HG02973 (cell line): ENCODE measurements at regions not wholly inside any gene's neighbourhood (a gene's known extent, or its start where the extent isn't known, plus 50 kb on each side); places are given as distances from the start of the nearest gene placed in this dataset.

Source experiments
- ATAC-seq: cut with Tn5 transposase; IDR thresholded peaks from one replicate; pipeline ENCODE4 v1.9.1; 2021; ENCODE audit warnings: moderate library complexity; ENCODE audit not compliant: unreplicated experiment

- ATAC-seq, result no peak
These were observed 448.4 kb downstream of the COG6 start for GRCh38 chr13:40103864-40104263.

- ATAC-seq, result no peak
These were observed 449.8 kb downstream of the COG6 start for GRCh38 chr13:40105231-40105630.

- ATAC-seq, result no peak
These were observed 453.9 kb downstream of the COG6 start for GRCh38 chr13:40109351-40109844.

GRCh38 chr13:40113643-40114304 lies 458.3 kb downstream of the COG6 start:
- no peak for ATAC-seq

GRCh38 chr13:40114305-40114896 lies 458.9 kb downstream of the COG6 start:
- ATAC-seq, result no peak

- no peak for ATAC-seq
These were observed 460.0 kb downstream of the COG6 start for GRCh38 chr13:40115426-40115825.

GRCh38 chr13:40116008-40116407 lies 460.5 kb downstream of the COG6 start:
- peak; percentile 78 for ATAC-seq

- ATAC-seq, result no peak
These were observed 462.9 kb downstream of the COG6 start for GRCh38 chr13:40118337-40118736.

GRCh38 chr13:40119852-40120251 lies 464.4 kb downstream of the COG6 start:
- no peak for ATAC-seq

GRCh38 chr13:40120288-40120687 lies 464.8 kb downstream of the COG6 start:
- no peak for ATAC-seq

- ATAC-seq, result no peak
These were observed 465.3 kb downstream of the COG6 start for GRCh38 chr13:40120781-40121180.

- ATAC-seq, result no peak
These were observed 466.3 kb downstream of the COG6 start for GRCh38 chr13:40121722-40122121.

GRCh38 chr13:40123962-40124632 lies 468.6 kb downstream of the COG6 start:
- ATAC-seq, result no peak

- ATAC-seq, result no peak
These were observed 469.2 kb downstream of the COG6 start for GRCh38 chr13:40124633-40125015.

GRCh38 chr13:40125336-40125735 lies 469.9 kb downstream of the COG6 start:
- ATAC-seq, result no peak

GRCh38 chr13:40126306-40127085 lies 471.0 kb downstream of the COG6 start:
- ATAC-seq, result no peak

- ATAC-seq, result no peak
These were observed 472.0 kb downstream of the COG6 start for GRCh38 chr13:40127476-40127875.

GRCh38 chr13:40127925-40128324 lies 472.5 kb downstream of the COG6 start:
- ATAC-seq, result no peak

- no peak for ATAC-seq
These were observed 474.0 kb downstream of the COG6 start for GRCh38 chr13:40129467-40129866.

- ATAC-seq, result no peak
These were observed 475.6 kb downstream of the COG6 start for GRCh38 chr13:40130871-40131636.

- ATAC-seq, result no peak
These were observed 476.8 kb downstream of the COG6 start for GRCh38 chr13:40132249-40132648.
